ENCODE measurements at regions not wholly inside any gene's neighbourhood (a gene's known extent, or its start where the extent isn't known, plus 50 kb on each side); places are given as distances from the start of the nearest gene placed in this dataset.

GRCh38 chr15:81858586-81858985, 187.2 kb downstream of the MEX3B start:
- 94% methylated on average over 3 of the region's 3 CpGs for WGBS (ENCODE audit: insufficient coverage)
- no peaks in the 10 kb centered on the region for H3K9me3 ChIP-seq (ENCODE audit: control insufficient read depth, insufficient read depth, low read length)

DNA sequence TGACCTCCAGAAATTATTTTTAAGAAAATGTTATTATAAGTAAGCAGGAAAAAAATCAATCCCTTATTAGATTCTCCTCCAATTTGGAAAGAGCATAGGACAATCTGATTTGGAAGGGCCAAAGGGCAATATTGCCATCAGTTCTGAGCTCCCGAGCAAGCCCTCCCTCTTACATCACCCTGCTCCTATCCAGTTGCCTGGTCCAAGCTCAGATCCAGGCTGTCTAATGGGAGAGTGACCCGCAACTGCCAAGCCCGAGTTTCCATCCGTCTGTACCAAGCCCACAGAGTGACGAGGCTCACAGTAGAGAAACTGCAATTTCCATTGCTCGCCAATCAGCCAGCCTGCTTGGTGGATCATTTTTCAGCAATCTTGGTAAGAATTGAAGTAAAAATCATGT, 187.7 kb downstream of the MEX3B start:
- WGBS (ENCODE audit: insufficient coverage) = 78% methylated on average over 4 of the region's 6 CpGs
- no peaks in the 10 kb centered on the region for H3K36me3 ChIP-seq (ENCODE audit: control insufficient read depth, insufficient read depth, low read length)
- no peak for DNase-seq (ENCODE audit: low read depth in 4 of 6, low spot score in 6 of 6)
- no peak overlapping the region for H3K4me3 ChIP-seq (ENCODE audit: low read depth, low read length)
- no peaks in the 10 kb centered on the region for H3K27me3 ChIP-seq (ENCODE audit: control insufficient read depth, insufficient read depth, low read length)
- H3K27ac ChIP-seq (ENCODE audit: low read depth, low read length) = no peak overlapping the region
- H3K9me3 ChIP-seq (ENCODE audit: control insufficient read depth, insufficient read depth, low read length) = no peaks in the 10 kb centered on the region
- H3K4me1 ChIP-seq (ENCODE audit: control insufficient read depth, insufficient read depth, low read length) = no peaks in the 10 kb centered on the region

More at GRCh38 chr15:81858586-81858985, 187.2 kb downstream of the MEX3B start:
- Histone ChIP-seq H3K4me3 (ENCODE audit: low read depth, low read length) (no peak overlapping the region), H3K27me3 (ENCODE audit: control insufficient read depth, insufficient read depth, low read length) (no peaks in the 10 kb centered on the region), H3K27ac (ENCODE audit: low read depth, low read length) (no peak overlapping the region), H3K4me1 (ENCODE audit: control insufficient read depth, insufficient read depth, low read length) (no peaks in the 10 kb centered on the region), H3K36me3 (ENCODE audit: control insufficient read depth, insufficient read depth, low read length) (no peaks in the 10 kb centered on the region)
- no peak for DNase-seq (ENCODE audit: low read depth in 4 of 6, low spot score in 6 of 6)

GRCh38 chr15:81856634-81857026, 189.2 kb downstream of the MEX3B start:
- H3K9me3 ChIP-seq (ENCODE audit: control insufficient read depth, insufficient read depth, low read length) = no peaks in the 10 kb centered on the region

DNA sequence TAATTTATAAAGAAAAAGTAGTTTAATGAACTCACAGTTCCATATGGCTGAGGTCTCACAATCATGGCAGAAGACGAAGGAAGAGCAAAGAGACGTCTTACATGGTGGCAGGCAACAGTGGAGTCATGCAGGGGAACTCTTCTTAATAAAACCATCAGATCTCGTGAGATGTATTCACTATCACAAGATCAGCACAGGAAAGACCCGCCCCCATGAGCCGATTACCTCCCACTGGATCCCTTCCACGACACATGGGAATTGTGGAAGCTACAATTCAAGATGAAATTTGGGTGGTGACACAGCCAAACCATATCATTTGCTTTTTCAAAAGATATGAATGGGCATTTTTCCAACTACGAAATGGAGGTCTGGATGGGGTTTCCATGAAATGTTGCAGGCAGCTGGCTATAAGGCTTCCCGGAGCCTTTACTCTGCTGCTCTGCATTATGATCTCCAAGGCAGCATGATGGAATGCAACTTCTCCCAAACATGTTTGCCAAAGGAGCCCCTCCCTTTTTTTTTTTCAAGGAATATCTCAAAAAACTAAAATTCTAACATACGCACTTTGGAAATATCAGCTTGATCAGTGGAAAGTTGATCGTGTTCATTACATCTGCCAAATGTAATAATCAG, 189.7 kb downstream of the MEX3B start:
- no peak for DNase-seq (ENCODE audit: low read depth in 4 of 6, low spot score in 6 of 6)
- Histone ChIP-seq H3K36me3 (ENCODE audit: control insufficient read depth, insufficient read depth, low read length) (no peaks in the 10 kb centered on the region), H3K4me1 (ENCODE audit: control insufficient read depth, insufficient read depth, low read length) (no peaks in the 10 kb centered on the region), H3K27ac (ENCODE audit: low read depth, low read length) (no peak overlapping the region), H3K4me3 (ENCODE audit: low read depth, low read length) (no peak overlapping the region), H3K27me3 (ENCODE audit: control insufficient read depth, insufficient read depth, low read length) (no peaks in the 10 kb centered on the region), H3K9me3 (ENCODE audit: control insufficient read depth, insufficient read depth, low read length) (no peaks in the 10 kb centered on the region)
- 76% methylated on average over 5 of the region's 10 CpGs for WGBS (ENCODE audit: insufficient coverage)

More at GRCh38 chr15:81856634-81857026, 189.2 kb downstream of the MEX3B start:
- no peaks in the 10 kb centered on the region for H3K4me1 ChIP-seq (ENCODE audit: control insufficient read depth, insufficient read depth, low read length)
- H3K36me3 ChIP-seq (ENCODE audit: control insufficient read depth, insufficient read depth, low read length) = no peaks in the 10 kb centered on the region
- no peak for DNase-seq (ENCODE audit: low read depth in 4 of 6, low spot score in 6 of 6)
- no peaks in the 10 kb centered on the region for H3K27me3 ChIP-seq (ENCODE audit: control insufficient read depth, insufficient read depth, low read length)
- H3K4me3 ChIP-seq (ENCODE audit: low read depth, low read length) = no peak overlapping the region
- no peak overlapping the region for H3K27ac ChIP-seq (ENCODE audit: low read depth, low read length)

GRCh38 chr15:81853150-81853748, 192.6 kb downstream of the MEX3B start:
- 93% methylated on average over 2 of the region's 3 CpGs for WGBS (ENCODE audit: insufficient coverage)

DNA sequence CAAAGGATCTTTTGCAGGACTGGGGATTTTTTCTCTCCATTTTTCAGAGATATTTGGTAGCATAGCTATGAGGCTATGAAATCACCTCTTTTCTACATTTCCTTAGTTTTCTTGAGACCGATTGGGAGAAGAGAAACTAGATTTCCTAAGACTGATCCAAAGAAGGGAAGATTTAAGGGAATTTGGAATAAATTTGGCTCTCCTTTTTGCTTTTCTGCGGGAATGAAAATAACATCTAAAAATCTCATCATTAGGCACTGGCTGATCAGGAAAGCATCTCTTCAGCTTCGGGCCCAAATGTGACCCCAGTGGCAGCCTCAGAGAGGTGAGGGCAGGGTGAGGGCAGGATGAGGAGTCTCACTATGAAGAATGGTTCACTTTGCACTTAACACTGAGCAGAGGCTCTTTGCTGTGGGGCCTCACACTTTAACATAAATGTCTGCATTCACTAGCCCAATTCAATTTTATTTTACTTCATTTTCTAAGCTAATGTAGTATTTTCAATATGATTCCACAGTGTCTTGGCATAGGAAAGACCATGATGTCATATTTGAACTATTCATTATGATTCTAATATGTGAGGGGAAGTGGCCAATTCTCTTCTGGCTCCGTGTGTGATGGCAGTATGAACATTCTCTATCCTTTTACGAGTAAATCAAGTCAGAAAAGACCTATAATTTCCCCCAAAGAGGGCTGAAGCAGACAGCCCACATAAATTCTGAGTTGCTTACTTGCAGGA, 193.2 kb downstream of the MEX3B start:
- Histone ChIP-seq H3K27ac (ENCODE audit: low read depth, low read length) (no peak overlapping the region), H3K4me1 (ENCODE audit: control insufficient read depth, insufficient read depth, low read length) (no peaks in the 10 kb centered on the region), H3K27me3 (ENCODE audit: control insufficient read depth, insufficient read depth, low read length) (no peaks in the 10 kb centered on the region), H3K36me3 (ENCODE audit: control insufficient read depth, insufficient read depth, low read length) (no peaks in the 10 kb centered on the region), H3K4me3 (ENCODE audit: low read depth, low read length) (no peak overlapping the region), H3K9me3 (ENCODE audit: control insufficient read depth, insufficient read depth, low read length) (no peaks in the 10 kb centered on the region)
- WGBS (ENCODE audit: insufficient coverage) = 40% methylated on average over 1 of the region's 5 CpGs
- peak in 2 of 6 donors; percentile 15 to 19 for DNase-seq (ENCODE audit: low read depth in 4 of 6, low spot score in 6 of 6)

More at GRCh38 chr15:81853150-81853748, 192.6 kb downstream of the MEX3B start:
- no peak for DNase-seq (ENCODE audit: low read depth in 4 of 6, low spot score in 6 of 6)
- Histone ChIP-seq H3K4me3 (ENCODE audit: low read depth, low read length) (no peak overlapping the region), H3K36me3 (ENCODE audit: control insufficient read depth, insufficient read depth, low read length) (no peaks in the 10 kb centered on the region), H3K4me1 (ENCODE audit: control insufficient read depth, insufficient read depth, low read length) (no peaks in the 10 kb centered on the region), H3K9me3 (ENCODE audit: control insufficient read depth, insufficient read depth, low read length) (no peaks in the 10 kb centered on the region), H3K27me3 (ENCODE audit: control insufficient read depth, insufficient read depth, low read length) (no peaks in the 10 kb centered on the region), H3K27ac (ENCODE audit: low read depth, low read length) (no peak overlapping the region)

GRCh38 chr15:81851757-81852156, 194.1 kb downstream of the MEX3B start:
- WGBS (ENCODE audit: insufficient coverage) = 76% methylated on average over 6 of the region's 7 CpGs
- H3K9me3 ChIP-seq (ENCODE audit: control insufficient read depth, insufficient read depth, low read length) = no peaks in the 10 kb centered on the region
- no peak for DNase-seq (ENCODE audit: low read depth in 4 of 6, low spot score in 6 of 6)
- no peaks in the 10 kb centered on the region for H3K27me3 ChIP-seq (ENCODE audit: control insufficient read depth, insufficient read depth, low read length)
- H3K36me3 ChIP-seq (ENCODE audit: control insufficient read depth, insufficient read depth, low read length) = no peaks in the 10 kb centered on the region
- no peak overlapping the region for H3K27ac ChIP-seq (ENCODE audit: low read depth, low read length)
- no peak overlapping the region for H3K4me3 ChIP-seq (ENCODE audit: low read depth, low read length)
- no peaks in the 10 kb centered on the region for H3K4me1 ChIP-seq (ENCODE audit: control insufficient read depth, insufficient read depth, low read length)

- H3K9me3 ChIP-seq (ENCODE audit: control insufficient read depth, insufficient read depth, low read length) = no peaks in the 10 kb centered on the region
- H3K27me3 ChIP-seq (ENCODE audit: control insufficient read depth, insufficient read depth, low read length) = no peaks in the 10 kb centered on the region
- H3K4me1 ChIP-seq (ENCODE audit: control insufficient read depth, insufficient read depth, low read length) = no peaks in the 10 kb centered on the region
- no peak overlapping the region for H3K27ac ChIP-seq (ENCODE audit: low read depth, low read length)
- 87% methylated on average over 10 of the region's 10 CpGs for WGBS (ENCODE audit: insufficient coverage)
- no peaks in the 10 kb centered on the region for H3K36me3 ChIP-seq (ENCODE audit: control insufficient read depth, insufficient read depth, low read length)
- H3K4me3 ChIP-seq (ENCODE audit: low read depth, low read length) = no peak overlapping the region
- no peak for DNase-seq (ENCODE audit: low read depth in 4 of 6, low spot score in 6 of 6)
Observed at GRCh38 chr15:81851325-81851724, 194.5 kb downstream of the MEX3B start.

DNA sequence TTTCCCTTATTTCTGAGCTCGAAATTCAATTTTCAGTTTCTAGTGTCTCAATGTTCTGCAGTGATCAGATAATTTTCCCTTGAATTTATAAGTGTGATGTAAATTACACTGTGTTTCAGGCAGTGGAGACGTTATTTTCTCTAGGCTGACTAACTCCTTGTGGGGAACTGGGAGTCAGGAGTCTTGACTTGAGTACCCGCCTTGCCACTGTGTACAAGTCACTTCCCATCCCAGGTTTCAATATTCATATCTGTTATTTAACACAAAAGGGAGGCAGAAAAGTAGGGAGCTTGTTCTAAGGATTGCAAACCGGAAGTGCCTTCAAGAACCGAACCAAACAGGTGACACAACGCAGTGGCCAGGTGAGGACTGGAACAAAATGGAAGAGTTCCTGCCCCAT, 196.5 kb downstream of the MEX3B start:
- Histone ChIP-seq H3K36me3 (ENCODE audit: control insufficient read depth, insufficient read depth, low read length) (no peaks in the 10 kb centered on the region), H3K27ac (ENCODE audit: low read depth, low read length) (no peak overlapping the region), H3K4me1 (ENCODE audit: control insufficient read depth, insufficient read depth, low read length) (no peaks in the 10 kb centered on the region), H3K4me3 (ENCODE audit: low read depth, low read length) (no peak overlapping the region), H3K9me3 (ENCODE audit: control insufficient read depth, insufficient read depth, low read length) (no peaks in the 10 kb centered on the region), H3K27me3 (ENCODE audit: control insufficient read depth, insufficient read depth, low read length) (no peaks in the 10 kb centered on the region)
- no peak for DNase-seq (ENCODE audit: low read depth in 4 of 6, low spot score in 6 of 6)
- WGBS (ENCODE audit: insufficient coverage) = 95% methylated on average over 3 of the region's 6 CpGs

GRCh38 chr15:81848701-81849100, 197.1 kb downstream of the MEX3B start:
- Histone ChIP-seq H3K27ac (ENCODE audit: low read depth, low read length) (no peak overlapping the region), H3K27me3 (ENCODE audit: control insufficient read depth, insufficient read depth, low read length) (no peaks in the 10 kb centered on the region)
- no CpG with 5 or more reads among the region's 2 CpGs for WGBS (ENCODE audit: insufficient coverage)

More at GRCh38 chr15:81848701-81849100, 197.1 kb downstream of the MEX3B start:
- Histone ChIP-seq H3K4me1 (ENCODE audit: control insufficient read depth, insufficient read depth, low read length) (no peaks in the 10 kb centered on the region), H3K36me3 (ENCODE audit: control insufficient read depth, insufficient read depth, low read length) (no peaks in the 10 kb centered on the region), H3K9me3 (ENCODE audit: control insufficient read depth, insufficient read depth, low read length) (no peaks in the 10 kb centered on the region), H3K4me3 (ENCODE audit: low read depth, low read length) (no peak overlapping the region)
- no peak for DNase-seq (ENCODE audit: low read depth in 4 of 6, low spot score in 6 of 6)
